Esophagus squamous epithelium (tissue), 4 donors: ENCODE measurements at regions not wholly inside any gene's neighbourhood (a gene's known extent, or its start where the extent isn't known, plus 50 kb on each side); places are given as distances from the start of the nearest gene placed in this dataset.

ENCODE experiments used
- POLR2A ChIP-seq, 4 donors: fragments of 450-650 bp; IDR thresholded peaks; one replicate each; pipeline ENCODE4 v1.6.1; 2017; ENCODE audit warnings: antibody characterized with exemption in 4 of 4, mild to moderate bottlenecking in 4 of 4, moderate library complexity in 3 of 4
- TF ChIP-seq, protein P1 (sequence below), 6 experiments: fragments of 450-650 bp in 4 of 6; fragments of 200-600 bp in 2 of 6; sonication (generic) in 2 of 6; IDR thresholded peaks; one replicate each; pipeline ENCODE4 v1.5.1; 2016 to 2019; ENCODE audit warnings: antibody characterized with exemption in 6 of 6, mild to moderate bottlenecking in 4 of 6, moderate library complexity in 4 of 6

DNA sequence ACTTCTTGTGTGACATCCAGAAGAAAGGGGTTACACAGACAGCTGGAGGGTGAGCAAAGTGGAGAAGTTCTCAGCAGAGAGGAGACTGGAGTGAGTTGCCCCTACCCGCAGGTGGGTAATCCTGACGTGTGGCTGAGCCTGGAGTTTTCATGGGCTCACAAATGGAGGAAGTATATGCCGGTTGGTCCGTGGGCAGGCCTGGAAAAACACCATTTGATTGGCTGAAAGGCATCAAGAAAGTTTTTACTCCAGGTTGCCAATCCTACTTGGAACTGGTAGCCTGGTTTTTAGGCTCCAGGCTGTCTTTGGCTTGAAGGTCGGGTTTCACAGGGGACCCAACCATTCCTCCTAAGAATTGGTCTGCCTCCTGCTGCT is 1177.4 kb upstream of the LRRTM1 start:
- TF ChIP-seq, protein P1, sequence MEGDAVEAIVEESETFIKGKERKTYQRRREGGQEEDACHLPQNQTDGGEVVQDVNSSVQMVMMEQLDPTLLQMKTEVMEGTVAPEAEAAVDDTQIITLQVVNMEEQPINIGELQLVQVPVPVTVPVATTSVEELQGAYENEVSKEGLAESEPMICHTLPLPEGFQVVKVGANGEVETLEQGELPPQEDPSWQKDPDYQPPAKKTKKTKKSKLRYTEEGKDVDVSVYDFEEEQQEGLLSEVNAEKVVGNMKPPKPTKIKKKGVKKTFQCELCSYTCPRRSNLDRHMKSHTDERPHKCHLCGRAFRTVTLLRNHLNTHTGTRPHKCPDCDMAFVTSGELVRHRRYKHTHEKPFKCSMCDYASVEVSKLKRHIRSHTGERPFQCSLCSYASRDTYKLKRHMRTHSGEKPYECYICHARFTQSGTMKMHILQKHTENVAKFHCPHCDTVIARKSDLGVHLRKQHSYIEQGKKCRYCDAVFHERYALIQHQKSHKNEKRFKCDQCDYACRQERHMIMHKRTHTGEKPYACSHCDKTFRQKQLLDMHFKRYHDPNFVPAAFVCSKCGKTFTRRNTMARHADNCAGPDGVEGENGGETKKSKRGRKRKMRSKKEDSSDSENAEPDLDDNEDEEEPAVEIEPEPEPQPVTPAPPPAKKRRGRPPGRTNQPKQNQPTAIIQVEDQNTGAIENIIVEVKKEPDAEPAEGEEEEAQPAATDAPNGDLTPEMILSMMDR (IDR thresholded peaks at IDR 0.05) = no peak
- TF ChIP-seq POLR2A (IDR thresholded peaks at IDR 0.05) = no peak
